H4 (cell line): ENCODE measurements at regions not wholly inside any gene's neighbourhood (a gene's known extent, or its start where the extent isn't known, plus 50 kb on each side); places are given as distances from the start of the nearest gene placed in this dataset.
A peak's percentile ranks its signal among the peaks of the same experiment; 100 is the strongest.
"Not testable (repeated sequence)": the region's sequence is repeated elsewhere in the genome, so short reads cannot be mapped to it uniquely, and the experiment has no call there.

Experiments
- DNase-seq: peaks from one replicate; pipeline ENCODE4 v3.0.0-alpha.2; 2015; ENCODE audit warnings: low spot score

GRCh38 chr7:119879835-119880234 is 393.1 kb upstream of the KCND2 start:
- DNase-seq = no peak

GRCh38 chr7:119886007-119886406 is 387.0 kb upstream of the KCND2 start:
- DNase-seq = no peak

GRCh38 chr7:119886525-119886924 is 386.4 kb upstream of the KCND2 start:
- DNase-seq = not testable (repeated sequence)

GRCh38 chr7:119888251-119888650 is 384.7 kb upstream of the KCND2 start:
- no peak for DNase-seq

GRCh38 chr7:119890631-119891030 is 382.3 kb upstream of the KCND2 start:
- no peak for DNase-seq

GRCh38 chr7:119895320-119895719 is 377.7 kb upstream of the KCND2 start:
- no peak for DNase-seq

- DNase-seq = no peak
Observed at GRCh38 chr7:119896386-119896785, 376.6 kb upstream of the KCND2 start.

- peak; percentile 36 for DNase-seq
Observed at GRCh38 chr7:119900996-119901672, 371.8 kb upstream of the KCND2 start.

GRCh38 chr7:119903085-119903484 is 369.9 kb upstream of the KCND2 start:
- DNase-seq = no peak

- no peak for DNase-seq
Observed at GRCh38 chr7:119905495-119905894, 367.5 kb upstream of the KCND2 start.

GRCh38 chr7:119908948-119909347 is 364.0 kb upstream of the KCND2 start:
- DNase-seq = no peak

GRCh38 chr7:119914119-119914518 is 358.9 kb upstream of the KCND2 start:
- DNase-seq = not testable (repeated sequence)

GRCh38 chr7:119916501-119916900 is 356.5 kb upstream of the KCND2 start:
- DNase-seq = no peak

- no peak for DNase-seq
Observed at GRCh38 chr7:119918185-119918584, 354.8 kb upstream of the KCND2 start.

GRCh38 chr7:119919986-119920385 is 353.0 kb upstream of the KCND2 start:
- DNase-seq = no peak

- no peak for DNase-seq
Observed at GRCh38 chr7:119925581-119926289, 347.2 kb upstream of the KCND2 start.

- no peak for DNase-seq
Observed at GRCh38 chr7:119929891-119930290, 343.1 kb upstream of the KCND2 start.

GRCh38 chr7:119931230-119931824 is 341.6 kb upstream of the KCND2 start:
- DNase-seq = no peak

GRCh38 chr7:119935418-119936025 is 337.5 kb upstream of the KCND2 start:
- peak; percentile 41 for DNase-seq

GRCh38 chr7:119936836-119937235 is 336.1 kb upstream of the KCND2 start:
- DNase-seq = no peak

GRCh38 chr7:119937745-119938144 is 335.2 kb upstream of the KCND2 start:
- DNase-seq = no peak

GRCh38 chr7:119943942-119944600 is 328.9 kb upstream of the KCND2 start:
- no peak for DNase-seq
